Activated CD4-positive, CD25-positive, alpha-beta regulatory T cell treated with anti-CD3 and anti-CD28 coated beads, Interleukin-2, amount 50 U/mL, for 24 hours (primary cell): ENCODE measurements at regions not wholly inside any gene's neighbourhood (a gene's known extent, or its start where the extent isn't known, plus 50 kb on each side); places are given as distances from the start of the nearest gene placed in this dataset.
"Not testable (repeated sequence)": the region's sequence is repeated elsewhere in the genome, so short reads cannot be mapped to it uniquely, and the experiment has no call there.

ENCODE experiments used
- ATAC-seq, 2 donors: fragments of 150-1000 bp; cut with Tn5 transposase; one replicate each; pipeline ENCODE4 v1.10.0; 2021; ENCODE audit warnings: mild to moderate bottlenecking in 1 of 2, moderate library complexity in 1 of 2

- no peak for ATAC-seq
These were observed 133.1 kb upstream of the LYZL2 start for GRCh38 chr10:30762620-30763019.

DNA sequence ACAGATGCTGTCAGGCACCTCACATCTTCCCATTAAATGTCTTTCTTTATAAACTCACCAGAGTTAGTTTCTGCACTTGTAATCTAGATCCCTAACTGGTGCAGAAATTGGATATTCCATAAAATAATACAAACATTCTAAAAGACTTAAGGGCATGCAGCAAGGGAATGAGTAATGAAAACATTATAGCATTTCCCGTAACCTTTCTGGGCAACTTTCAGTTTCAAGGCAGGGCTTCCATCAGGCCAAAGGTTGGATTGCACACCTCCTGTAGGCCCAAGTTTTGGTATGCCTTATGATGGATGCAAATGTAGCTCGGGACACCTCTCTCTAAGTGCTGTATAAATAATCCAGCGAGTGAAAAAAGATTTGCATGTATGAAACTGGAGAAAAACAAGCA, 129.9 kb upstream of the LYZL2 start:
- ATAC-seq = no peak

DNA sequence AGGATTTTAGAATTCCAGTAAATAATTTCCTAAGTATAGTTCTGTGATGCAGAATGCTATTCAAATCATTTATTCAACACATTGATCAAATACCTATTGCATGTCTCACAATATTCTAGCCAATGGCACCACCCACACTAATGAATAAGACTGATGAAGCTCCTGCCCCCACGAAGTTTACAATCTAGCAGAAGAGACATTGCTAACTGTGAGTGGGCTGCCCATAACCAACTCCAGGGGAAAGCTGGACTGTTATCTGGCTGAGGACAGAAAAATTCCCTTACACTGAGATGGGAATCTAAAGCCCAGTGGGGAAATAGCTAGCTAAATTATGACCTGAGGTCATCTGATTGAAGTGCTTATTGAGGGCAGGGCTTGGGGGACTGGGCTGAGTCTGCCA, 128.8 kb upstream of the LYZL2 start:
- ATAC-seq = no peak

- ATAC-seq = no peak
These were observed 127.3 kb upstream of the LYZL2 start for GRCh38 chr10:30756896-30757295.

GRCh38 chr10:30756151-30756550, 126.6 kb upstream of the LYZL2 start:
- ATAC-seq = no peak

GRCh38 chr10:30755441-30755953, 125.9 kb upstream of the LYZL2 start:
- no peak for ATAC-seq

DNA sequence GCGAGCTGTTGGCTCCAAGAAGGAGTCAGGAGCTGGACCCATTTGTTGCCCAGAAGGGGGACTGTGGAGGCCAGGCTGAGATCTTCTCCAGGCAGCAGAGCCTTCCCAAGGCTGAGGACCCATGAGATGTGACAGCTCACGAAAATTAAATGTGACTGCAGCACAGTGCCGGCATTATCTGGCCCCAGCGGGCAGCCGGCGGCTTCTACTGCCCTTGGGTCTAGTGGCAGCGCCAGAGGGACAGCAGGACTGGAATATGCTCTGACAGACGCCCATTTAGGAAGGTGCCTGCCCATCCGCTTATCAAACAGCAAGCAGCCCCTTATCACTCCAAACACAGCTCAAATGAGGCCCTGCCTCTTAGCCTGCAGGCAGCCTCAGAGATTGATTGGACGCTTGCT, 122.9 kb upstream of the LYZL2 start:
- ATAC-seq = no peak

DNA sequence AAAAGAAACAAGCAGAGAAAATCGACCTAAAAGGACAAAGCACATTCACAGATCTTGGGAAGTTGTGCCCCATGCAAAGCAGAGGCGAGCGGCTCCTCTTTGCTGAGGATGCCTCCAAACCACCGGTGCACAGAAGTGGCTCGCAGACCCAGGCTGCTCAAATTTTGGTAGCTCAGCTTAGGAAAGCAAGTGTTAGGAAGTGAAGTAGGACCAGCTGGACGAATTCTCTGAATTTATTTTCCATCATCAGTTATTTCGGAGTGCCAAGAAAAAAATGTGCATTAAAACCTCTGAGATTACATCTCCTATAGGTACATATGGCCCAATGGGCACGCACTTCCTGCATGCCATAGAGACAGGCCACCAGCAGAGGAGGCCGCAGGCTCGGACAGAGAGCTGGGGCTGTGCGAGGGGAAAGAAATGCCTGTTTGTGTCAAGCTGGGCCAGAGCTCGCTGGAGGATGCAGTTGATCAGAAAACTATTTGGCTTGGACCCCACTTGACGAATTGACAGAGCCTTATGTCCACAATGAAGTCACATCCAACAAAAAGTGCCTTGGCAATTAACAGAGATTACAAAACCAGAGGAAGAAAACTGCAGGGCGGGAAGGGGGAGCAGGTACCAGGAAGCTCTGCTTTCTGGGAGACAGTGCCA, 122.3 kb upstream of the LYZL2 start:
- peak; percentile 42 to 62 for ATAC-seq

DNA sequence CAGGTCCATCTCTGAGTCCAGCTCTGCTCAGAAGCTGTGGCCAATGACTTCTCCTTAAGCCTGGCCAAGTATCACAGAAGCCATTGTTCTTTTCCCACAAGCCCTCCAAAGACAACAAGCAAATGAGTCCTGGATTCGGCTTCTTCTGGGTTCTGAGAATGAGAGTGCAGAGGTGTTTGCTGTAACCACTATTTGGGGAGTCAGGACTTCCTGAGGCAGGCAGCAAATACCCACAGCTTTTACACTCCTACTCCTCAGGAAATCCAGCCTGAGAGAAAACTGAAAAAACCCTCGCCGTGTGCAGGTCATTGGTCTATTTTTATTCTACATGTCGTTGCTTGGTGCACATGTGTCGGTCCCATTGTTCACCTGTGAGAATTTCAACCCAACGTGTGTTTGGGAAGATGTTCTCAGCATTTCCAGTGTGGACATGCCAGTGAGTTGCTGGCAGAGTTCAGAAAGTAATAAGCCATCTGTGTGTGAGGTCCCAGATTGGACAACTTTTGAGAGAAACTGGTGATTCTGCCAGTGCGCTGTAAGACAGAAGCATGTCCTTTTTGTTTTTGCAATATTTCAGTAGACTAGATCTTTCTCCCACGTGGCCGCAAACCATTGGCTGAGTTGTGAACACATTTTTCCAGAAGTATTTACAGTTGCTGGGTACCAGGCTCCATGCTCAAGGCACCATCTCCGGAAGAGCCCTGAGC, 121.6 kb upstream of the LYZL2 start:
- no peak for ATAC-seq

- ATAC-seq = no peak
These were observed 119.8 kb upstream of the LYZL2 start for GRCh38 chr10:30749385-30749784.

GRCh38 chr10:30748152-30748973, 118.8 kb upstream of the LYZL2 start:
- ATAC-seq = no peak

DNA sequence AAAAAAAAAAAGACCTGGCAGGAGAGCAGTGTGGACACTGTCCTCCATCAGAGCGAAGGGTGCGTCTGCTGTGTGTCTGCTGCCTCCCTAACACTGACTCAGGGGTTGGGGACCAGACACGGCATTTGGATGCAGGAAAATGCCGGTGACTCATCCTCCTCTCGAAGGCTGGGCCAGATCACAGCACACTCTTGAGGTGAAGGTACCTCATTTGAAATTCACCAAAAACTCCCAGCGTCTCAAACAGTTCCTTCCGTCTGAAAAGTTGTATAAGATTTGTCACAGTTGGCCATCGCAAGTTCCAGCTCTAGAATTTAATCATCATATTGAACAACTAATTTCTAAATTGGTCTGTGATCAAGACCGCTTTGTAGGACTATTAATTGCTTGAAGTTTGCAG, 118.1 kb upstream of the LYZL2 start:
- ATAC-seq = peak; percentile 90

GRCh38 chr10:30745953-30746352, 116.4 kb upstream of the LYZL2 start:
- no peak for ATAC-seq

GRCh38 chr10:30744106-30744505, 114.6 kb upstream of the LYZL2 start:
- ATAC-seq = no peak

- ATAC-seq = no peak
These were observed 114.0 kb upstream of the LYZL2 start for GRCh38 chr10:30743586-30743985.

DNA sequence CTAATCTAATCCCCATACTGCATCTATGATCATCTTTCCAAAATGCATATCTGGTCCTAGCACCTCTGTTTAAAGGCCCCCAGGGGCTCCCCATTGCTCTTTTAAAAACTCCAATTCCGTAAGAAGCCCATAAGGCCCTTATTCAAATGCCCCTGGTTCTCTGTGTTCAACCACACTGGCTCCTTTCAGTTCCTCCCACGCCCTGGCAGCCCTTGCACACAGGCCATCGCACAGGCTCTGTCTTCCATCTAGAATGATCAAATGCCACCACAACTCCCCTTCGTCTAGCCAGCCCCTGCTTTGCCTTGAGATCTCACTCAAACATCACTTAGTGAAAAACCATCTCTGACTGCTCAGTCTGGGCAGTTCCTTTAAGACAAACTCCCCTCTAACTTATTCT, 112.9 kb upstream of the LYZL2 start:
- peak; percentile 46 to 49 for ATAC-seq

DNA sequence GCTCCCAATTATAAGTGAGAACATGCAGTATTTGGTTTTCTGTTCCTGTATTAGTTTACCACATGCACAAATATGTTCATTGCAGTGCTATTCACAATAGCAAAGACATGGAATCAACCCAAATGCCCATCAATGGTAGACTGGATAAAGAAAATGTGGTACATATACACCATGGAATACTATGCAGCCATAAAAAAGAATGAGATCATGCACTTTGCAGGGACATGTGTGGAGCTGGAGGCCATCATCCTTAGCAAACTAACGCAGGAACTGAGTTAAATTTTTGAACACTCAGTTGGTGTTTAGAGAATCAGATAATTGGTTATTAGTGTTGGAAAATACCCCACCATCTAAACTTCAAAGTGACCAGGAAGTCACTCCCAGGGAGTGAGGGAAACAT, 111.2 kb upstream of the LYZL2 start:
- ATAC-seq = not testable (repeated sequence)

DNA sequence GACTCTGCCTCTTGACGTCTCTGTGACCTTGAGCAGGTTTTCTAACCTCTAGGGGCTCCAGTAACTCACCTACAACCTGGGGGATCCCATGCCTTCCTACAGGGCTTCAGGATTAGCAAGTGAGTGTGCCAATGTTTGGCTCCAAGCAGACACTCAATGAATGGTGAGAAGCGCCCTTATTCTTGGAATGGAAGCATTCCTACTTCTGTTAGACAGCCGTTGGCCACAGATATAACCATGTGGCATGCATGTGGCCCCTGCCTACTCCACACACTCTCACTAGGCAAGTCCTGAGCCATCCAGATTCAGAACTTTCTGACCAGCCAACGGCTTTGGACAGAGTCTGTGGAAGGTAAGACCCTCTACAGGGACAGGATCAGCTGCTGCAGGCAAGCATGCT, 108.9 kb upstream of the LYZL2 start:
- no peak for ATAC-seq

DNA sequence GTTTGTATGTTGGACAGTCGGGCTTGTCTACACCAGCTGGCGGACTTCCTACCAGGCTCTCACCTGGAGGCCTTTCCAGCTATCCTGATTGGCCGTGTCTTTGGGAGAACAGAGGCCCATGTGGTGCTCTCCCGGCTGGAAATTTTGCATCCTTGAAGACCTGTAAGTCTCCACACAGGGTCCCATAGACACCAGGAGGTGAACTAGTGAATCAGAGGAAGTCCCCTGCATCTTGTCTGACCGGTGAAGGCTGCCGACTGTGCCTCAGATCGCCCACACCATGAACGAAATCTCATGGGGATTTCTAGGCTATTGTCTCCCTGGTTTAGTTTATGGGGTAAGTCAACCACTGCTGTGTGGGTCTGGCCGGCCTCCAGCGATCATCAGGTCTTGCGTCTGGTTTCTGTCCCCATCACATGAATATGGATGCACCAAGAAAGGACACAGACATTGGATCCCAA, 108.4 kb upstream of the LYZL2 start:
- no peak for ATAC-seq

- ATAC-seq = peak; percentile 67 to 77
These were observed 107.2 kb upstream of the LYZL2 start for GRCh38 chr10:30736685-30737232.

DNA sequence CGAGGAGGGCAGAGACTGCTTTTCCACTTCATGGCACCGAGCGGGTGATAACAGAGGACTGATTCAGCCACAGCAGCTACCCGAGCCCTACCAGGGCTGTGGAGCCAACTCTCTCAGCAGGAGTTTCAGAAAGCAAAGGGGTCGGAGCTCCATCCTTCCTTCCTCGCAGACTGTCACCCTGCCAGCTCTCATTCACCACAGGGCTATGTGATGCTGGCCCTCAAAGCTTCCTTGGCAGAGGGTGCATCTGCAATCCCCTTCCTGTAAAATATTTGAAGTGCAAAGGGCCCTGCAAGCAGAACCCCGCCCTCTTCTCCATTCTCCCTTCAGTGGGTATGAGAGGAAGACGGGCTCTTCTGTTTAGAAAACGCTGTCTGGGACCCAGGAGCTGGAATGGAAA, 105.3 kb upstream of the LYZL2 start:
- no peak for ATAC-seq

DNA sequence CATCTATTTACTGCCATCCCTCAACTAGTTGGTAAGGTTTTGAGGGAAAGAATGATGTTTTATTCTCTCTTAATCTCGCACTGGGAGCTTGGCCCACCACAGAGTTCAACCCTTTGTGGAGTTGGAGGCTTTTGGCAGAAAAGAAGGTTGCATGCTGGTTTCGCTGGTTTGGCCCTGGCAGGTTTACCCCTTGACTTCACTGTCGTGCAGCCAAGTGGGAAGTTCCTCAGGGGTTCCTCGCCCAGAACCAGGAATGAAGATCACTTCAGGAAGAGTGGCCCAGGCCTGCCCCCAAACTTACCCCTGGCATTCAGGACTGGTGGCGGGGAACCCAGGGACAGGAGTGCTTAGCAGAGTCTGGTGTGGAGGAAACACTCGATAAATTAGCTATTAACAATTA, 103.1 kb upstream of the LYZL2 start:
- ATAC-seq = no peak

GRCh38 chr10:30731963-30732362, 102.4 kb upstream of the LYZL2 start:
- no peak for ATAC-seq
